Naive thymus-derived CD8-positive, alpha-beta T cell (primary cell): ENCODE measurements at regions not wholly inside any gene's neighbourhood (a gene's known extent, or its start where the extent isn't known, plus 50 kb on each side); places are given as distances from the start of the nearest gene placed in this dataset.

ENCODE experiments used
- ATAC-seq, 2 donors: fragments of 150-1000 bp; cut with Tn5 transposase in 1 of 2; sonication (Bioruptor Pico), chemical (Tn5 transposase) in 1 of 2; 1 replicate in 1 of 2; 2 replicates in 1 of 2; pipeline ENCODE4 v1.10.0; 2021; ENCODE audit warnings: mild to moderate bottlenecking in 2 of 2, moderate library complexity in 2 of 2
- POLR2A ChIA-PET: fragments of 350-600 bp; sonication (Branson Sonifier 250); formaldehyde crosslinking; loops from one replicate; lab custom pipeline; 2021; ENCODE audit warnings: antibody characterized with exemption; lab: Charles Lee
- DNase-seq, 10 donors: peaks; one replicate each; pipeline versions ENCODE4 v3.0.0 to v3.0.0-alpha.2; 2020 to 2022
- H3K27ac Mint-ChIP-seq, 10 donors: one replicate each; pipeline ENCODE4 v1.8.0; 2020 to 2022; ENCODE audit warnings: mild to moderate bottlenecking in 10 of 10, mixed read lengths in 10 of 10, moderate library complexity in 4 of 10, inconsistent platforms in 1 of 10
- H3K27me3 Mint-ChIP-seq, 5 donors: one replicate each; pipeline ENCODE4 v1.8.0; 2021 to 2022; ENCODE audit warnings: mixed read lengths in 5 of 5
- H3K36me3 Mint-ChIP-seq, 3 donors: one replicate each; pipeline ENCODE4 v1.8.0; 2020 to 2022; ENCODE audit warnings: mixed read lengths in 3 of 3, mild to moderate bottlenecking in 2 of 3, inconsistent platforms in 1 of 3
- H3K4me1 Mint-ChIP-seq, 4 donors: one replicate each; pipeline ENCODE4 v1.8.0; 2021 to 2022; ENCODE audit warnings: mixed read lengths in 4 of 4
- H3K4me3 Mint-ChIP-seq, 10 donors: one replicate each; pipeline ENCODE4 v1.8.0; 2020 to 2022; ENCODE audit warnings: mild to moderate bottlenecking in 10 of 10, mixed read lengths in 10 of 10, moderate library complexity in 6 of 10, inconsistent platforms in 1 of 10
- H3K9me3 Mint-ChIP-seq, 9 donors: one replicate each; pipeline ENCODE4 v1.8.0; 2020 to 2022; ENCODE audit warnings: mixed read lengths in 9 of 9, mild to moderate bottlenecking in 3 of 9, inconsistent platforms in 1 of 9, moderate library complexity in 1 of 9

- Mint-ChIP-seq H3K27me3 (peaks cover 9 to 45% (median 19%) of the 10 kb centered on the region in 5 donors), H3K4me3 (no peak overlapping the region), H3K9me3 (peaks cover 0 to 5% (median 0%) of the 10 kb centered on the region in 9 donors), H3K36me3 (no peaks in the 10 kb centered on the region), H3K27ac (no peak overlapping the region), H3K4me1 (peaks cover 0 to under 1% (median under 1%) of the 10 kb centered on the region in 4 donors)
- POLR2A ChIA-PET, result no interaction called here
- DNase-seq (no peak), ATAC-seq (no peak)
Measured at GRCh38 chr18:57202881-57203280, 56.0 kb downstream of the BOD1L2 start.

GRCh38 chr18:57205641-57206040 is 58.8 kb downstream of the BOD1L2 start:
- ATAC-seq (no peak), DNase-seq (no peak)
- POLR2A ChIA-PET, result no interaction called here
- no peak overlapping the region for H3K4me3 Mint-ChIP-seq
- peaks cover 7 to 39% (median 16%) of the 10 kb centered on the region in 5 donors for H3K27me3 Mint-ChIP-seq
- peaks cover 0 to 5% (median 0%) of the 10 kb centered on the region in 9 donors for H3K9me3 Mint-ChIP-seq
- no peak overlapping the region for H3K27ac Mint-ChIP-seq
- H3K36me3 Mint-ChIP-seq, result no peaks in the 10 kb centered on the region
- H3K4me1 Mint-ChIP-seq, result peaks cover 8 to 20% (median 12%) of the 10 kb centered on the region in 4 donors

GRCh38 chr18:57207124-57207916 is 60.4 kb downstream of the BOD1L2 start:
- POLR2A ChIA-PET, result no interaction called here
- ATAC-seq (no peak), DNase-seq (no peak)
- Mint-ChIP-seq H3K4me1 (peaks cover 8 to 20% (median 12%) of the 10 kb centered on the region in 4 donors), H3K9me3 (peaks cover 0 to 2% (median 0%) of the 10 kb centered on the region in 9 donors), H3K27me3 (peaks cover 12 to 49% (median 24%) of the 10 kb centered on the region in 5 donors), H3K27ac (no peak overlapping the region), H3K36me3 (no peaks in the 10 kb centered on the region), H3K4me3 (no peak overlapping the region)

- Mint-ChIP-seq H3K27ac (no peak overlapping the region), H3K4me3 (no peak overlapping the region), H3K4me1 (peaks cover 8 to 20% (median 12%) of the 10 kb centered on the region in 4 donors), H3K9me3 (peaks cover 0 to 2% (median 0%) of the 10 kb centered on the region in 9 donors), H3K27me3 (peaks cover 15 to 50% (median 24%) of the 10 kb centered on the region in 5 donors), H3K36me3 (no peaks in the 10 kb centered on the region)
- DNase-seq (no peak), ATAC-seq (no peak)
- POLR2A ChIA-PET, result no interaction called here
Measured at GRCh38 chr18:57208047-57208446, 61.2 kb downstream of the BOD1L2 start.

GRCh38 chr18:57209713-57210106 is 62.8 kb downstream of the BOD1L2 start:
- no peaks in the 10 kb centered on the region for H3K9me3 Mint-ChIP-seq
- peaks cover 18 to 45% (median 26%) of the 10 kb centered on the region in 5 donors for H3K27me3 Mint-ChIP-seq
- POLR2A ChIA-PET, result no interaction called here
- peak in 1 of 2 donors; percentile 25 for ATAC-seq
- no peaks in the 10 kb centered on the region for H3K36me3 Mint-ChIP-seq
- DNase-seq, result no peak
- H3K27ac Mint-ChIP-seq, result peak overlapping the region in 3 of 10 donors; percentile 38 to 79 (median 74)
- H3K4me1 Mint-ChIP-seq, result peaks cover 8 to 20% (median 12%) of the 10 kb centered on the region in 4 donors
- H3K4me3 Mint-ChIP-seq, result peak overlapping the region; percentile 15 to 80 (median 66)

- no peaks in the 10 kb centered on the region for H3K9me3 Mint-ChIP-seq
- H3K27ac Mint-ChIP-seq, result peak overlapping the region in 3 of 10 donors; percentile 16 to 79 (median 74)
- no peaks in the 10 kb centered on the region for H3K36me3 Mint-ChIP-seq
- H3K27me3 Mint-ChIP-seq, result peaks cover 15 to 42% (median 25%) of the 10 kb centered on the region in 5 donors
- H3K4me3 Mint-ChIP-seq, result peak overlapping the region; percentile 15 to 80 (median 66)
- ATAC-seq (peak in 1 of 2 donors; percentile 40), DNase-seq (no peak)
- POLR2A ChIA-PET, result no interaction called here
- peaks cover 8 to 20% (median 12%) of the 10 kb centered on the region in 4 donors for H3K4me1 Mint-ChIP-seq
Measured at GRCh38 chr18:57210107-57210715, 63.3 kb downstream of the BOD1L2 start.

GRCh38 chr18:57210716-57211411 is 64.0 kb downstream of the BOD1L2 start:
- peaks cover 13 to 42% (median 23%) of the 10 kb centered on the region in 5 donors for H3K27me3 Mint-ChIP-seq
- H3K36me3 Mint-ChIP-seq, result no peaks in the 10 kb centered on the region
- H3K4me3 Mint-ChIP-seq, result no peak overlapping the region
- POLR2A ChIA-PET, result no interaction called here
- no peak overlapping the region for H3K27ac Mint-ChIP-seq
- no peaks in the 10 kb centered on the region for H3K9me3 Mint-ChIP-seq
- DNase-seq (no peak), ATAC-seq (no peak)
- peaks cover 8 to 20% (median 12%) of the 10 kb centered on the region in 4 donors for H3K4me1 Mint-ChIP-seq

- no peak for DNase-seq
- Mint-ChIP-seq H3K27ac (peak overlapping the region in 1 of 10 donors; percentile 37), H3K27me3 (peaks cover 13 to 42% (median 23%) of the 10 kb centered on the region in 5 donors), H3K4me3 (no peak overlapping the region), H3K9me3 (no peaks in the 10 kb centered on the region), H3K4me1 (peaks cover 8 to 20% (median 12%) of the 10 kb centered on the region in 4 donors), H3K36me3 (no peaks in the 10 kb centered on the region)
- POLR2A ChIA-PET, result no interaction called here
- ATAC-seq, result no peak
Measured at GRCh38 chr18:57211412-57211750, 64.5 kb downstream of the BOD1L2 start.

- peaks cover 8 to 20% (median 12%) of the 10 kb centered on the region in 4 donors for H3K4me1 Mint-ChIP-seq
- H3K4me3 Mint-ChIP-seq, result no peak overlapping the region
- POLR2A ChIA-PET, result no interaction called here
- H3K9me3 Mint-ChIP-seq, result no peaks in the 10 kb centered on the region
- H3K27me3 Mint-ChIP-seq, result peaks cover 13 to 42% (median 23%) of the 10 kb centered on the region in 5 donors
- no peaks in the 10 kb centered on the region for H3K36me3 Mint-ChIP-seq
- H3K27ac Mint-ChIP-seq, result peak overlapping the region in 1 of 10 donors; percentile 37
- ATAC-seq (no peak), DNase-seq (no peak)
Measured at GRCh38 chr18:57211776-57212175, 64.9 kb downstream of the BOD1L2 start.

GRCh38 chr18:57212678-57213077 is 65.8 kb downstream of the BOD1L2 start:
- Mint-ChIP-seq H3K27ac (no peak overlapping the region), H3K27me3 (peaks cover 13 to 36% (median 23%) of the 10 kb centered on the region in 5 donors), H3K4me1 (peaks cover 8 to 20% (median 12%) of the 10 kb centered on the region in 4 donors), H3K4me3 (no peak overlapping the region), H3K9me3 (peaks cover 0 to 3% (median 0%) of the 10 kb centered on the region in 9 donors), H3K36me3 (no peaks in the 10 kb centered on the region)
- POLR2A ChIA-PET, result no interaction called here
- ATAC-seq (no peak), DNase-seq (no peak)

- no peak for ATAC-seq
- peaks cover 2 to 5% (median 4%) of the 10 kb centered on the region in 4 donors for H3K4me1 Mint-ChIP-seq
- H3K4me3 Mint-ChIP-seq, result no peak overlapping the region
- H3K27ac Mint-ChIP-seq, result no peak overlapping the region
- POLR2A ChIA-PET, result no interaction called here
- no peaks in the 10 kb centered on the region for H3K36me3 Mint-ChIP-seq
- H3K27me3 Mint-ChIP-seq, result peaks cover 10 to 28% (median 18%) of the 10 kb centered on the region in 5 donors
- H3K9me3 Mint-ChIP-seq, result peaks cover 0 to 4% (median 0%) of the 10 kb centered on the region in 9 donors
- DNase-seq, result no peak
Measured at GRCh38 chr18:57214976-57215375, 68.1 kb downstream of the BOD1L2 start.

- H3K27me3 Mint-ChIP-seq, result peaks cover 9 to 42% (median 18%) of the 10 kb centered on the region in 5 donors
- H3K4me3 Mint-ChIP-seq, result no peak overlapping the region
- no peak for ATAC-seq
- DNase-seq, result no peak
- no peaks in the 10 kb centered on the region for H3K4me1 Mint-ChIP-seq
- POLR2A ChIA-PET, result no interaction called here
- H3K27ac Mint-ChIP-seq, result no peak overlapping the region
- no peaks in the 10 kb centered on the region for H3K36me3 Mint-ChIP-seq
- H3K9me3 Mint-ChIP-seq, result peaks cover 0 to 4% (median 0%) of the 10 kb centered on the region in 9 donors
Measured at GRCh38 chr18:57218281-57218680, 71.4 kb downstream of the BOD1L2 start.
